Ramos (cell line): ENCODE measurements at regions not wholly inside any gene's neighbourhood (a gene's known extent, or its start where the extent isn't known, plus 50 kb on each side); places are given as distances from the start of the nearest gene placed in this dataset.

Experiments used
- in situ Hi-C: fragments of 300-500 bp; cut with MboI; formaldehyde crosslinking; loops from one replicate; pipeline ENCODE4 v1.14.3; 2022; ENCODE audit warnings: low sequenced_read_pairs; ENCODE audit not compliant: unreplicated experiment

GRCh38 chr3:194070634-194071409 is 65.1 kb upstream of the HES1 start:
- in situ Hi-C loops: no loop called here

- in situ Hi-C loops: no loop called here
Measured at GRCh38 chr3:194072097-194072428, 63.9 kb upstream of the HES1 start.

GRCh38 chr3:194072691-194073279 is 63.2 kb upstream of the HES1 start:
- in situ Hi-C loops: no loop called here

- in situ Hi-C loops: no loop called here
Measured at GRCh38 chr3:194073926-194074325, 62.0 kb upstream of the HES1 start.

- in situ Hi-C loops: loop anchor here (25.0 kb wide), 2 partner anchors 1087 to 1462 kb away; partner anchors contain the start of gene PPP1R2
Measured at GRCh38 chr3:194075088-194075615, 60.8 kb upstream of the HES1 start.

- in situ Hi-C loops: loop anchor here (25.0 kb wide), 2 partner anchors 1086 to 1461 kb away; partner anchors contain the start of gene PPP1R2
Measured at GRCh38 chr3:194075802-194076460, 60.0 kb upstream of the HES1 start.

- in situ Hi-C loops: loop anchor here (25.0 kb wide), 2 partner anchors 1086 to 1461 kb away; partner anchors contain the start of gene PPP1R2
Measured at GRCh38 chr3:194076475-194076874, 59.5 kb upstream of the HES1 start.

GRCh38 chr3:194077602-194078001 is 58.3 kb upstream of the HES1 start:
- in situ Hi-C loops: loop anchor here (25.0 kb wide), 2 partner anchors 1085 to 1460 kb away; partner anchors contain the start of gene PPP1R2

- in situ Hi-C loops: loop anchor here (25.0 kb wide), 2 partner anchors 1084 to 1459 kb away; partner anchors contain the start of gene PPP1R2
Measured at GRCh38 chr3:194078045-194078821, 57.7 kb upstream of the HES1 start.

- in situ Hi-C loops: loop anchor here (25.0 kb wide), 2 partner anchors 1083 to 1458 kb away; partner anchors contain the start of gene PPP1R2
Measured at GRCh38 chr3:194079702-194080172, 56.2 kb upstream of the HES1 start.

- in situ Hi-C loops: loop anchor here (25.0 kb wide), 2 partner anchors 1082 to 1457 kb away; partner anchors contain the start of gene PPP1R2
Measured at GRCh38 chr3:194080436-194080835, 55.5 kb upstream of the HES1 start.

- in situ Hi-C loops: loop anchor here (25.0 kb wide), 2 partner anchors 1081 to 1456 kb away; partner anchors contain the start of gene PPP1R2
Measured at GRCh38 chr3:194080913-194081800, 54.8 kb upstream of the HES1 start.

GRCh38 chr3:194081826-194082225 is 54.1 kb upstream of the HES1 start:
- in situ Hi-C loops: loop anchor here (25.0 kb wide), 2 partner anchors 1080 to 1455 kb away; partner anchors contain the start of gene PPP1R2

- in situ Hi-C loops: loop anchor here (25.0 kb wide), 2 partner anchors 1079 to 1454 kb away; partner anchors contain the start of gene PPP1R2
Measured at GRCh38 chr3:194082743-194083636, 53.0 kb upstream of the HES1 start.

GRCh38 chr3:194083637-194084224 is 52.2 kb upstream of the HES1 start:
- in situ Hi-C loops: loop anchor here (25.0 kb wide), 2 partner anchors 1079 to 1454 kb away; partner anchors contain the start of gene PPP1R2

GRCh38 chr3:194084284-194084683 is 51.7 kb upstream of the HES1 start:
- in situ Hi-C loops: loop anchor here (25.0 kb wide), 2 partner anchors 1078 to 1453 kb away; partner anchors contain the start of gene PPP1R2
